Hippocampal formation (tissue), 2 donors: ENCODE measurements at regions not wholly inside any gene's neighbourhood (a gene's known extent, or its start where the extent isn't known, plus 50 kb on each side); places are given as distances from the start of the nearest gene placed in this dataset.

Experiments used
- DNase-seq, 2 donors: peaks; one replicate each; lab custom pipeline; 2025; lab: John Stamatoyannopoulos, UW

DNA sequence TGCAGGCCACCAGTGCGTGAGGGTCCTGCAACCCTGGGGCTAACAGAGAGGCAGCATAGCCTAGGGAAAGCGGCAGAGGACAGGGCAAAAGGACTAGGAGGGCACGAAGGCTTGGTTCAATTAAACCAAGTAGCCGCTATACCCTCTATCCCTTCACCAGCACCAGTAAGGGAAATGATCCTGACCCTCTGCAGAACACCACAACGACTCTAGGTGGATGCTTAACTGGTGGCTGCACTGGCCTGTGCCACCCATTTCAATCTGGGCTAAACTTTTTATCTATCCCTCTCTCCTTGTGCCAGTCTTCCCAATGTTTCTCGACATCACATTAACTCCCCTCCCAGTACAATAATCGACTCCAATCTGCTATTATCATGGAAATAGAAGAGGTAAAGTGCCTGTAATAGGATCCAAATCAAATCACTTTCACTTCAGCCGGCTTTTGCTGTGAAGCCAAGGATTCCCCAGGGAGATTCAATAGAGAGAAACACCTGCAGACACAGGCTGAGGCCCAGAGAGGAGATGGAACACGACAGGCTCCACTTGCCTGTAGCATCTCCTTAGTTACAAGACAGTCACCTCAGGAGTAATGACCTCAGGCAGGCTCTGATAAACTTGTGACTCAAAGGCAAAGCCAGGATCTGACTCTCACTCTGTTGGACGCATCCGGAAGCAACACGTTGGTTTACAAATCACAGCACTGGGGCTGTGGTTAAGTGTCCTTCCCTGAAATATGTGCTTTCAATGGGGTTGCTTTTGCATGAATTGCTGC, 791.6 kb upstream of the ARRDC4 start:
- no peak for DNase-seq

DNA sequence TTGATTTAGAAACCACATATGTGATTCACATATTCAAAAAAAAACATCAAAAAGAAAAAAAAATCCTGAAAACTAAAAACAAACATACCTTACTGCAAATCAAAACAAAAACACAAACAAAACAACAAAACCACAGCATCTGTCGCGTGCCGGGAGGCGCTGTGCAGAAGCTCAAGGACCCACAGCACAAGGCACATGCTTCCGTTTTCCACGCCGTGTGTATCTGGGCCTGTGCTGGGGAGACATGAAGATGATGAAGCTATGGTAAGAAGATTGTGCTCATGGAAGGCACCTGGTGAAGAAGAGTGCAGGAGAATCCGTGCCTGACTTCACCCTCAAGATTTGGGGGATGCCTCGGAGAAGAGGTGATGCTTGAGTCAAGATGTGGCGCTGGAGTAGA, 788.9 kb upstream of the ARRDC4 start:
- DNase-seq = no peak

DNA sequence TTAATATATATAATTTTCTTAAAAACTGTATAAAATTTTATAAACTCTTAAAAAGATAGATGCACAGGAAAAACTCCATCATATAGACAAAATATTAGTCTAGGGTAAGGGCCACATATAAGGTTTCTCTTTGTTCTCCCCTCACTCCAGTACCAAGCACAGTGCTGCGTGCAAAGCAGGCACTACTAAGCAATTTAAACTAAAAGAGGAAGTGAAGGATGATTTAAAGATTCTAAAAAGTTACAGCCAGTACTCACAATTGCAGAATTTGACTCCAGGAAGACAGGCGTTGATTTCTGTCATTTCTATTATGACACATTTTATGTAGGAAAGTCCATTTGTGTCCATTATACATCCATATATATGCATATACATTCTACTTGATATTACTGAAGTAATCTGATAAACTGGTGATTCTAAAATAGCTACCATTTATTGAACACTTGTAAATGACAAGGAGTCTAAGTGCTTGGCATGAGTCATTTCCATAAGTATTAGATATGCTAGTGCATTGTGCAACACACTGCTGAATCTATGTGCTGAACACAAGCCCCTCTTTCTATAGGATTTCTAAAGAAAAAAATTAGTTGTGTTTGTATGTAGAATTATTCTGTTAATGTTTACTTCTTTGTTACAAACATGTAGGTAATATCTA, 785.5 kb upstream of the ARRDC4 start:
- DNase-seq = no peak

GRCh38 chr15:97177151-97177577, 783.3 kb upstream of the ARRDC4 start:
- DNase-seq = no peak

- no peak for DNase-seq
Observed at GRCh38 chr15:97182581-97182980, 777.9 kb upstream of the ARRDC4 start.

GRCh38 chr15:97189162-97189780, 771.2 kb upstream of the ARRDC4 start:
- no peak for DNase-seq

GRCh38 chr15:97194750-97195149, 765.8 kb upstream of the ARRDC4 start:
- DNase-seq = no peak

DNA sequence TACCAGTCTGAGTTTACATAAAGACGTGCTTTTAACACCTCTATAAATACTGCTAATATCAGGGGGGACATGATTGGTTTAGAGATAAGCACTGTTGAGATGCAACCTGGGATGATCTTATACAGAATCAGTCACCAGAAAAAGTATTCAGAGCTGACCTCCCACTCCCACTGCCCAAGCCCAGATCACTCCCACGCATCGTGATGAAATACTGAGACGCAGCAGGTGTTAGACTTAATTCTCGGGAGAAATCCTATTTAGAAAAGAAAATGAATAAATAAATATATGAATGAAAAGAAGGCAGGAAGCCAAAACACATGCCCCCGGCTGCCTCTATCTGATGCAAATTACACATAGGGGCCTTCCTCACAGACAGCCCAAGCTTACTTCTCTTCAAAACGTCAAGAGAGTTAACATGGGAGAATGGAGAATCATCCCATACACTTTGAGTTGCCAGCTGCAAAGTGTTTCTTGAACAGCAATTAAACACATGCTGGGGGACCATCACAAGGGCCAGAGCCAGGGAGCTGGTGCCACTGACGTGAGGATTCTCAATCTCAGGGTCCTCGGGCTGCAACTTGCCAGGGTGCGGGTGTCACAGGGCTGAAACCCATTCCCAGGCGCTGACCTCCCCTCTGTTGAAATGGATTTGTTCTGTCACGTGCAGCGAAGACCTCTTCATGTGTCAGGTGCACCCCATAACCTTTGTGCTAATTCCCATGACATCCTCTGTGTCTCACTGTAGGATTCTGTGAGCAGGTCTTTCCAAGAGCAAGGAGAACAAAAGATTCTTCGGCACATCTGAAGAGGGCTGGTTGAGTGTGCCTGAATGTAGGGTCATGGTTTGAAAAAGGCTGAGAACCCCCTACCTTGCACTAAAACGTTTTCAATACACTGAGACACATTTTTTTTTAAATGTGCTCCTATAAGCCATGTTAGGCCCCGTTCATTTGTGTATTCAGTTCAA, 764.2 kb upstream of the ARRDC4 start:
- DNase-seq = no peak

GRCh38 chr15:97199393-97200051, 761.0 kb upstream of the ARRDC4 start:
- no peak for DNase-seq

DNA sequence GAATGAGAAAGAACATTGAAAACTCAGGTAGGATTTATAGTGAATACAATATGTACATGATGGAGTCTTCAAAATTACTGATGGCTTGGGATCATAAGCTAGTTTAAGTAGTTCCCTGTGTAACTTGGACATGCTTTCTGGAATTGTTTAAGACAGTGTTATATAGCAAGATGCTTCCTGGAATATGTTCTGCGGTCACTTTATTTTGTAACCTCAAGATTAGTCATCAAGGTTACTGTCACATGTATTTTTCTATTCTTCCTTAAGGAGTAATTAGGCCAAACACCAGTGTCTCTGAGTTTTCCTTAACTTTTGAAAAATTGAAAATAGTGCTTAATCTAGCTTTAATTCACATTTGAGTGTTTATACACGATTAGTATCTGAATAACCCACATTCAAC, 760.3 kb upstream of the ARRDC4 start:
- no peak for DNase-seq

GRCh38 chr15:97210277-97210676, 750.2 kb upstream of the ARRDC4 start:
- no peak for DNase-seq

DNA sequence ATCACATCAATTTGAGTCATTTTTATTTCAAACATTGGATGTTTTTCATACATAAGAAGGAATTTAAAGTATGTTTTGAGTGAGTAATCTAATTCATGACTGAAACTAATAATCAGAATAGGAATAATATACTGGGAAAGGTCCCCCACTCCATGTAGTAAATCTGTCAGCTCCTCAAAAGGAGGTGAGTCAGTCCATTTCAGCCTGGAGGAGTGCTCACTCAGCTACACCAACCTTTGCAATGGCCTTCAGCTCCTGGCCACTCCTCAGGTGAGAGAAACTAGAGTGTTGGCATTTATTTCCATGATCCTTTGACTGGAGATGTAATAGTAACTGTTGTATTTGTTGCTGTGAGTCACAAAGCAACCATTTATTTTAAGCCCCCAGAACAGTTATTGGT, 744.9 kb upstream of the ARRDC4 start:
- no peak for DNase-seq

- no peak for DNase-seq
Observed at GRCh38 chr15:97224191-97224641, 736.3 kb upstream of the ARRDC4 start.

GRCh38 chr15:97234851-97235610, 725.5 kb upstream of the ARRDC4 start:
- peak; percentile 0 to 3 for DNase-seq

- DNase-seq = no peak
Observed at GRCh38 chr15:97235611-97235985, 724.9 kb upstream of the ARRDC4 start.

DNA sequence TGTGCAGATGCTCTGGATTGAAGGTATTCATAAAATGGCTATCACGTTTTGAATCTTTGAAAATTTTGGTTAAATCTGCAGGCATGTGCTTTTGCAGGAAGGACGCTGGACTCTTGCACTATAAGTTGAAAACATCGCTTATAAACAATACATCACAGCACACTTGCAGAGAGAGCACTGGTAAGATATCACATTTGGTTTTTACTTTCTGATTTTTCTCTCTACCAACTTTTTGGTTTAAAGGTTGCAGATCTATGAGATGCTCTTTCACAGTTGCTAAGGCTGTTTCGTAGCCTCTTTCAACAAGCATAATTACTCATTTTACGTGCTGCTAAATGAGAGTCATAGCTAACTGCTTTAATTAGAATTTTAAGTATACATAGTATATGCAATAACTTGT, 724.4 kb upstream of the ARRDC4 start:
- DNase-seq = no peak

- DNase-seq = no peak
Observed at GRCh38 chr15:97237160-97237559, 723.3 kb upstream of the ARRDC4 start.

DNA sequence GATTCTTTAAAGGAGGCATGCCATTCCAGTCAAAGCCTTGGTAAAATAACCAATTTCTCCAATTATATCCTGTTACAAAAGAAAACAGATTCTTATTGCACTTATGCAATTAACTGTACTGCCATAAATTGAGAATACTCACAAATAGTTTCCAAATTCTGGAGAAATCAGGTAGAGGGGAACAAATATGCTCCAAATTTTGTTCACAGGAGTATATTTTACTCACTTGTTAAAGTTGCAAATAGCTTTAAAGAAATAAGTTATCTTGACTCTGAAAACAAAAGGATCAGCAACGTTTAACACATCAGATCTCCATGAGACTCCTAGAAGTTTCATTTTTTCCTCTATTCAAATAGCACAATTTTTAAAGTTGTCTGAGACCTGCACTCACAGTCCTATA, 712.1 kb upstream of the ARRDC4 start:
- DNase-seq = no peak

- DNase-seq = no peak
Observed at GRCh38 chr15:97259943-97260342, 700.6 kb upstream of the ARRDC4 start.

DNA sequence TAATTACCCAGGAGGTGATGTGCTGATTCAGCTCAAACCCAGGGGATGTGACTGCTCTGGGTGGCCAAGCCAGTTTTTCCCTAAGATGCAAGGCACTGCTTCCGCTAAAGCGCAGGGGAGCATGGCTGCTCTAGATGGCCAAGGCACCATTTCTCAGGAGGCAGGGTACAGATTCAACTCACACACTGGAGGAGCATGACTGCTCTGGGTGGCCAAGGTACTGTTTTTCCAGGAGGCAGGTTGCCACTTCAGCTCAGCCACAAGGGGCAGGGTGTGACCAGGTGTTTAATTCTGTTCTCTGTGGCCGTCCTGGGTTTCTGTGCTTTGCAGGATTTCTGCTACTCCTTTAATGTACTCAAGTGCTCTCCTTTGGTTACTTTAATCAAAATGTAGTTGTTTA, 659.3 kb upstream of the ARRDC4 start:
- DNase-seq = no peak

- DNase-seq = no peak
Observed at GRCh38 chr15:97316362-97316761, 644.1 kb upstream of the ARRDC4 start.
